ENCODE measurements at regions not wholly inside any gene's neighbourhood (a gene's known extent, or its start where the extent isn't known, plus 50 kb on each side); places are given as distances from the start of the nearest gene placed in this dataset.

DNA sequence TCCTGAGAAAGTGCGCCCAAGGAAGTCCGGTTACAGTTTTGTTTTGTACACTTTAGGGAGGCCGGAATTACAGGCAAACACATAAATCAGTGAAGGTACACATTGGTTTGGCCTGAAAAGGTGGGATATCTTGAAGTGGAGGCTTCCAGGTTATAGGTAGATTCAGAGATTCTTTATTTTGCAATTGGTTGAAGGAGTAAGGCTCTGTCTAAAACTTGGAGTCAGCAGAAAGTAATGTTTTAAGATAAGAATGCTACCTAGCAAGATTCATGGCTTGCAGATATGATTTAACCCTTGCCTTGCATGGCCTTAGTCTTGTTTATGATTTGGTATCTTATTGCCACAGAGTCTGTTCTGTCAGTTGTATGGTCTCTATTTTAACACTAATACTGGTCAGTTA, 165.9 kb upstream of the NDUFV2 start (continued):
- no peak for TF ChIP-seq MXI1 (IDR thresholded peaks at IDR 0.05; ENCODE audit: low read depth, low read length)
- TF ChIP-seq PHB2 (IDR thresholded peaks at IDR 0.05; ENCODE audit: low read depth): no peak
- TF ChIP-seq ZNF140 (CRISPR knock-in tag; IDR thresholded peaks at IDR 0.05): no peak
- TF ChIP-seq HOXB6 (CRISPR knock-in tag; IDR thresholded peaks at IDR 0.05; ENCODE audit: borderline replicate concordance): no peak
- TF ChIP-seq ZFP30 (CRISPR knock-in tag; IDR thresholded peaks at IDR 0.05; ENCODE audit: borderline replicate concordance): no peak
- peak; percentile 51; the same call in 1 of the 2 replicates for TF ChIP-seq MAFF (IDR thresholded peaks at IDR 0.05; ENCODE audit: low read length)
- 0 out of 2 replicates have a peak, but pooled peaks have one; percentile 31 for TF ChIP-seq HSF4 (CRISPR knock-in tag; IDR thresholded peaks at IDR 0.05; ENCODE audit: borderline replicate concordance)
- no peak for TF ChIP-seq AFF1 (IDR thresholded peaks at IDR 0.05; ENCODE audit: low read depth in 1 of 2, partially characterized antibody in 2 of 2)
- TF ChIP-seq ZNF766 (CRISPR knock-in tag; conservative IDR thresholded peaks at IDR 0.05): no peak
- no peak for TF ChIP-seq ZNF57 (CRISPR knock-in tag; IDR thresholded peaks at IDR 0.05)
- TF ChIP-seq MED1 (CRISPR knock-in tag; IDR thresholded peaks at IDR 0.05; ENCODE audit: borderline replicate concordance): no peak
- TF ChIP-seq ZNF77 (CRISPR knock-in tag; IDR thresholded peaks at IDR 0.05): no peak
- TF ChIP-seq CCAR2 (IDR thresholded peaks at IDR 0.05; ENCODE audit: low read depth, low read length): no peak
- TF ChIP-seq RNF2 (IDR thresholded peaks at IDR 0.05): no peak
- no peak for TF ChIP-seq FOXA3 (CRISPR knock-in tag; conservative IDR thresholded peaks at IDR 0.05 in 1 of 2, IDR thresholded peaks at IDR 0.05 in 1 of 2)
- TF ChIP-seq, protein P1, sequence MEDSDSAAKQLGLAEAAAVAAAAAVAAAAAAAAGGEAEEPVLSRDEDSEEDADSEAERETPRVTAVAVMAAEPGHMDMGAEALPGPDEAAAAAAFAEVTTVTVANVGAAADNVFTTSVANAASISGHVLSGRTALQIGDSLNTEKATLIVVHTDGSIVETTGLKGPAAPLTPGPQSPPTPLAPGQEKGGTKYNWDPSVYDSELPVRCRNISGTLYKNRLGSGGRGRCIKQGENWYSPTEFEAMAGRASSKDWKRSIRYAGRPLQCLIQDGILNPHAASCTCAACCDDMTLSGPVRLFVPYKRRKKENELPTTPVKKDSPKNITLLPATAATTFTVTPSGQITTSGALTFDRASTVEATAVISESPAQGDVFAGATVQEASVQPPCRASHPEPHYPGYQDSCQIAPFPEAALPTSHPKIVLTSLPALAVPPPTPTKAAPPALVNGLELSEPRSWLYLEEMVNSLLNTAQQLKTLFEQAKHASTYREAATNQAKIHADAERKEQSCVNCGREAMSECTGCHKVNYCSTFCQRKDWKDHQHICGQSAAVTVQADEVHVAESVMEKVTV (CRISPR knock-in tag; IDR thresholded peaks at IDR 0.05): no peak
- TF ChIP-seq ZBTB5 (IDR thresholded peaks at IDR 0.05): no peak
- TF ChIP-seq KAT2B (IDR thresholded peaks at IDR 0.05; ENCODE audit: low read depth, low read length): no peak
- no peak for TF ChIP-seq TAL1 (IDR thresholded peaks at IDR 0.05)
- TF ChIP-seq HDAC6 (IDR thresholded peaks at IDR 0.05; ENCODE audit: low read depth, low read length): no peak
- TF ChIP-seq TAF15 (IDR thresholded peaks at IDR 0.05; ENCODE audit: low read depth, low read length): no peak
- TF ChIP-seq NONO (IDR thresholded peaks at IDR 0.05; ENCODE audit: low read depth in 2 of 2, low read length in 1 of 2): no peak
- no peak for TF ChIP-seq MBD2 (IDR thresholded peaks at IDR 0.05; ENCODE audit: borderline replicate concordance, low read depth)

All from K562 (cell line).